Stimulated activated CD4-positive, alpha-beta T cell treated with anti-CD3 and anti-CD28 coated beads, TNF-alpha, amount 100 ng/mL, for 24 hours (primary cell): ENCODE measurements at regions not wholly inside any gene's neighbourhood (a gene's known extent, or its start where the extent isn't known, plus 50 kb on each side); places are given as distances from the start of the nearest gene placed in this dataset.

Experiments
- DNase-seq, 3 experiments: peaks; one replicate each; pipeline ENCODE4 v3.0.0-alpha.2; 2020; ENCODE audit warnings: low read depth in 3 of 3

DNA sequence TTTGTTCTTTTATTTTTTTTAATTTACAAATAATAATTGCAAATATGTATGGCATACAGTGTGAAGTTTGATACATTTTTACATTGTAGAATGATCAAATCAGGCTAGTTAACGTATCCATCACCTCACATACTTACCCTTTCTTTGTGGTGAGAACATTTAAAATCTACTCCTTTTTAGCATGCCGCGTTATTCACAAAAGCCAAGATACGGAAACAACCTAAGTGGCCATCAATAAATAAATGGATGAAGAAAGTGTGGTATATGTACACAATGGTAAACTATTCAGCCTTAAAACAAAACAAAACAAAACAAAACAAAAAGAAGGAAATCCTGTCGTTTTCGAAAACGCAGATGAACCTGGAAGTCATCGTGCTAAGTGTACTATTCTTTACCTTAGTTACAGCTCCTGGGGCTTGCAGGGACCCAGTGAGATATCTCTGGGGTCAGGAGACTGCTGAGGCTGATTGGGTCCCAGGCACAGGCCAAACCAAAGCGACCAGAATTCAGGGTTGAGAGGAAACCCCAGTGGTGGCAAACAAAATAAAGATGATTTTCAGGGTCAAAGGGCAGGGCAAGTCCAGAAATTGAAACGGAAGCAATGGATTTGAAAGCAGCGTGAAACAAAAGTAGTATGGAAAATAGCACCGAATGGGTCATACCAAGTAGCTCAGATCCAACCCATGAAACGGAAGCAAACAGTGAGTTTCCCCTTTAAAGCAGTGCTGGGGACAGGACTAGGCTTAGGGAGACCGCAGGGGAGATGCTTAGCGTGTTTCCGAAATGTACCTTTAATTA is 188.2 kb downstream of the PLPP3 start:
- DNase-seq = no peak

GRCh38 chr1:56390232-56390867 is 189.0 kb downstream of the PLPP3 start:
- no peak for DNase-seq

- no peak for DNase-seq
These were observed 189.6 kb downstream of the PLPP3 start for GRCh38 chr1:56389813-56390212.

- no peak for DNase-seq
These were observed 192.2 kb downstream of the PLPP3 start for GRCh38 chr1:56387071-56387740.

DNA sequence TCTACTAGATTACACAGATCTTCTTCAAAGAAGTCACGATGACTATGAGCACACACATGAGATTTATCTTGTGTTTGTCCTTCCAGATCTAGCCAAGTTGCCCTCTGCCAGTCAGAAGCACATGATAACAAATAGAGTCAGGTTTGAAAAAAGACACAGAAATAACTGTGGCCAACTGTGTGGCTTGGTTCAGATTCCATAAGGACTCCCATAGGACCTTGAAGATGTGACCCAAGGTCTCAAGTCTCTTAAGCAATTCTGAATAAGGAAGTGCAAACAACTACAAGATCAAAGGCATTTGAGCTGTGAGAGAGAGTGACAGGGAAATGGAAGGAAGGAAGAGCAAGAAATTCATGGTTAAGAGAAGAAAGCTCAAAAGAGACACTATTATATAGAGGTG is 194.0 kb downstream of the PLPP3 start:
- DNase-seq = no peak

GRCh38 chr1:56382929-56383328 is 196.4 kb downstream of the PLPP3 start:
- DNase-seq = no peak

- no peak for DNase-seq
These were observed 198.8 kb downstream of the PLPP3 start for GRCh38 chr1:56380531-56380930.

DNA sequence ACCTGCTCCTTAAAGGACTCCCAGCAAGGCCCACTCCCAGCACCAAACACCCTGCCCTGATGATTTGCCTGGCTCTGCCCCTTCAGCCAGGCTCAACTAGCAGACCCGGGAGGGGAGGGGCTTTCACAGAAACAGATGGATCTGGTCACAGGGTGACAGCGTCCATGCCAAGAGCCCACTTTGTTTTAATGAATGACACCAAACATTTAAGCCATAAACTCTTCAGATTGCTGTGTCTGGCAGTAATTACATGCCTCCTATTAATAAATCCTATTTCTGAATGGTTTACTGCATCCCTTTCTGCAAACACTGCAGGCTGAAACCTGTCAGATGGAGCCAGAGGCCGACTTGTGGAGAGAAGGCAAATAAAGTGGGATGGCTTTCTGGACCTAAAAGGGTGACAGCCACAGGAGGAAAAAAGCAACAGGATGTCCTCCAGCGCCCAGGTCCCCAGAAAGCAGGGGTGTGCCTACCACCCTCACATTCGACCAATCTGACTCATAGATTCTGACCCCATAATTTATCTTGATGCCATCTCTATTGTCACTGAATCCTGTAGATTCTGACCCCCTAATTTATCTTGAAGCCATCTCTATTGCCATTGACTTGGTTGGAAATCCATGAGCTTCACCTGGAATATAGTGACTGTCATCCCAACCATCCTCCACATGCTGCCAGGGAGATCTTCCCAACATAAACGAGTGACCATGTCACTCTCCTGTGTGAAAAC is 200.9 kb downstream of the PLPP3 start:
- no peak for DNase-seq

DNA sequence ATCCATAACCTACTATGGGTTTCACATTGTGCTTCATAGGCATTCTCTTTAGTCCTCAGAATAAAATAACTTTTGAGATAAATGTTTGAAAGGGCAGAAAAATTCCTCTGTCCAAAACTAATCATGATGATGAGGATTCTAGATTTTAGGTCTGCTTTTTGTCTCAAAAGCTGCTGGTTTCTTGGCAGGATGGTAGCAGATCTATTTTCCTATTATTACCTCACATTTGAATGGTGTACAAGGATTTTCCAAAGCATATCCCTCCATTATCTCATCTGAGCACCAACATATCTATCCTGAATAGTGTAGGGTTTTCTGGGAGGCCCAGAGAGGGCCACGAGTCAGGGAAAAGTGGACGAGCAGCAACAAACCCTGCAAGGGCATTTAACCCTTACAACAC is 201.9 kb downstream of the PLPP3 start:
- no peak for DNase-seq

GRCh38 chr1:56376188-56376984 is 203.0 kb downstream of the PLPP3 start:
- no peak for DNase-seq

- no peak for DNase-seq
These were observed 204.0 kb downstream of the PLPP3 start for GRCh38 chr1:56375326-56375804.

DNA sequence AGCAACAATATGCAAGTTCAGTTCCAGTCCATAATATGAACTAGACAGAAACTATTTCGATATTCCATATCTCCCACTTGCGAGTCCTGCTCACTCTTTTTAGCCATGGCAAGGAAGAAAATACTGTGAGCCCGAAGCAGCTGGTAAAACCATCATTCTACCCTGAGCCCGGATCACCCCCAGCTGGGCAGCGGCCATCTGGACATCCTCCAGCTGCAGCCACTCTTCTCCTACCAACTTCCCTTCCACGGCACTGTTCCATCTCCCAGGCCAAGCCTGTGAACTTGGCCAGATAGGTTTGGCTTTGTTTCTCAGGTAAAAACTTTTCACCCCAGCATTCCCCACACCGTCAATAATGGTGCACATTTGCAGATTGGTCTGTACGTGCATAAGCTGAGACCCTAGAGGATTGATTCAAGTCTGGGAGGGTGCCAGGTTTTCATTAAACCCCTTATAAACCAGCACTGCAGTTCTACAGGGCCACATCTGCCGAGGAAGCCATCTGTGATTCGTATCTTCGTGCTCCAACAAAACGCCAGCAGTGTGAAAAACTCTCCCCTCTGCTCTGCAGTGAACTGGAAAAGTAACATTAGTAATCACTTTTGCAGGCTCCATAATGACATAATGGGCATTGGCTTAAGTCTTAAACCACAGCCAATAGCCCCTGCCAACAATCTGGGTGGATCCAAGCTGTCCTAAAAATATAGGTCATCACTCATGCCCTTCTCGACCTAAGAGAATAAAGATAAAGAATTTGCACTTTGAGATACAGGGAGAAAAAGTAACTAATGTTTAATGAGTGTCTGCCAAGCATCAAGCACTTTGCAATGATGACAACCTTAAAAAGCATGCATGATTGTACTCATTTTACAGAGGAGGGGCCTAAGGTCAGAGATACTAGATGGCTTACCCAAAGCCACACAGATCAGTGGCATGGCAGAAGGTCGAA is 205.1 kb downstream of the PLPP3 start:
- DNase-seq = no peak

- DNase-seq = no peak
These were observed 208.8 kb downstream of the PLPP3 start for GRCh38 chr1:56370513-56370912.

- DNase-seq = no peak
These were observed 216.2 kb downstream of the PLPP3 start for GRCh38 chr1:56363007-56363770.

DNA sequence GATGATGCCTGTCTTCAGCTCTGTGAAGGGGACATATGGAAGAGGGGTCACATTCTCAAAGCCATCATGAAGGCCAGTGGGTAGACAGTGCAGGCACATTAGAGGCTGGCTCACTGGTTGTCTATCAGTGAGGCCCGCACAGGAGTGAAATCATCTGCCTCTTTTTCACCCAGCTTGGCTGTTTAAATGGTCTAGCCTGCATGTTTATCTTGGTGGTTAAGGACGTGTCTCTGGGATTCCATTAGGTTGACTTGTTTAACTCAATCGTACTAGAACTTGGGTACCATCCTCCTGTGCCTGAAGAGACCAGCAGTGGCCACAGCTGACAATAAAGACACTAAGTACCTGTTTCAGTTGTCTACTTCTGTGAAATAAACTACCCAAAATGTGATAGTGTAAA is 219.3 kb downstream of the PLPP3 start:
- no peak for DNase-seq

GRCh38 chr1:56359056-56359455 is 220.3 kb downstream of the PLPP3 start:
- no peak for DNase-seq

DNA sequence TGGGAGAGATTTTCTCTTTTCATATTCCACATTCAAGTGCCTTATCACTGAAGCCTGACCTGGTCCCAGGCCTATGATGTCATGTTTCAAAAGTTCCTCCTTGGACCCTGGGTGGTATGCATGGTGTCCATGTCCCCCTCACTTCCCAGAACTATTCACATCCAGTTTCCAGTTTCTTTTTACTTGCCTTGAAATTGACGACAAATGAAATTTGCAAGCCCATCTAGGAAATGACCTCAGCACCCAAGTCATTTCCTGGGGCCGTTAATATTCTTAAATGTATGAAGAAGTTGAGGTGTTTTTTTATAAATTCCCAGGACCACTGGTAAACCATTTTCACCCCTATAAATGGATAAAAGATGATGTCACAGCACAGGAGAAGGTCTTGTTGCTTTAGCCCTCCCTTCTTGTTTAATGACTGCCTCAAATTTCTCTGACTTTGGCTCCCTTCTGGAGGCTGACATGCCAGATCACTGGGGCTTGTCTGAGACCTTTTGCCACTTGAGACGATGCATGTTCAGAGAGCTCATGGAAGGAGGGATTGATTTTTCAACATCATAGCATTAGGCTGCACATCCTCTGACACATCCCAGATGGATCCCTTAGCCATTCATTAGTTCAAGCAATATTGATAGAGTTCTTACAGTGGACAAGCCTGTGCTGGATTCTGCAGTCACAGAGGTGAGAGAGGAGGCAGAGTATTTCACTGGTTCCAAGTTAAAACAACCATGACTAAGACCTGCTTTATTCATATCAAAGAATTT is 221.3 kb downstream of the PLPP3 start:
- DNase-seq = no peak

DNA sequence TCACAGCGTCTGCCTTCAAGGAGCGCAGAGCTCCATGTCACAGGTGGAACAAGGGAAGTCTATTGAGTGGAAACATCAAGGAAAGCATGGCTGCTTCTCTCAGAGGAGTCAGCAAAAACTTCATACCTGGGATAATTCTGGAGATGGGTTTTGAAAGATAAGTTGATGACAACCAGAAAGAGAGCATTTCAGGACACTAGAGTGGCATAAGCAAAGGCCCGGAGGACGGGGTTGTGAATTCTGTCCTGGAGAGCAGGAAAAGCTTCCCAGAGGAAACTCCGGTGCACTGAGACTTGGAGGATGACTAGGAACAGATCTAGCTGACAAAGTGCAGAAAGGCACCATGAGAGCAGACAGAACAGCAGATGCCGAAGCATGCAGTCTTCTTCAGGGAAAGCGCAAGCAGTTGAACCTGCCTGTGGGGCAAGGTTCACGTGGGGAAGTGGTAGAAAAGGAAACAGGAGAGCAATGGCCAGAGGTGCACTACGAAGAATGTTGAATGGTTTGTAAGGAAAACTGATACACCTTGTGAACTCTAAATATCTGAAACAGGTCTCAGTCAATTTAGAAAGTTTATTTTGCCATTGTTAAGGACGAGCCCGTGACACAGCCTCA is 222.9 kb downstream of the PLPP3 start:
- no peak for DNase-seq
